CD4-positive, alpha-beta T cell (primary cell): ENCODE measurements at regions not wholly inside any gene's neighbourhood (a gene's known extent, or its start where the extent isn't known, plus 50 kb on each side); places are given as distances from the start of the nearest gene placed in this dataset.

Source experiments
- ATAC-seq: fragments of 200-7000 bp; cut with Tn5 transposase; one replicate; pipeline ENCODE4 v1.10.0; 2022; ENCODE audit warnings: mild to moderate bottlenecking; ENCODE audit not compliant: poor library complexity
- CTCF ChIA-PET: fragments of 350-600 bp; sonication (Branson Sonifier 250); formaldehyde crosslinking; loops from one replicate; lab custom pipeline; 2021; ENCODE audit warnings: antibody characterized with exemption, inconsistent platforms; lab: Charles Lee
- POLR2A ChIA-PET: fragments of 350-600 bp; sonication (Branson Sonifier 250); formaldehyde crosslinking; loops from one replicate; lab custom pipeline; 2021; ENCODE audit warnings: antibody characterized with exemption, inconsistent platforms; lab: Charles Lee
- DNase-seq, 14 experiments: peaks; one replicate each; pipeline ENCODE4 v3.0.0-alpha.2; 2013 to 2020; ENCODE audit warnings: mixed read lengths in 2 of 14
- H3K27ac ChIP-seq, 2 donors: one replicate each; pipeline versions ENCODE4 v1.5.1 to v1.7.0; 2013; ENCODE audit warnings: low read length in 2 of 2, low read depth in 1 of 2, mild to moderate bottlenecking in 1 of 2
- H3K27me3 ChIP-seq, 2 experiments: 1 replicate in 1 of 2; 2 replicates in 1 of 2; pipeline versions ENCODE4 v1.6.1 to v1.7.0; 2013; ENCODE audit warnings: low read length in 2 of 2, control low read depth in 1 of 2, mild to moderate bottlenecking in 1 of 2, moderate library complexity in 1 of 2; ENCODE audit not compliant: insufficient read depth in 2 of 2, control insufficient read depth in 1 of 2
- H3K36me3 ChIP-seq: one replicate; pipeline ENCODE4 v1.6.1; 2013; ENCODE audit warnings: low read length, control low read depth; ENCODE audit not compliant: insufficient read depth
- H3K4me1 ChIP-seq: one replicate; pipeline ENCODE4 v1.6.1; 2013; ENCODE audit warnings: low read length, control low read depth; ENCODE audit not compliant: insufficient read depth
- H3K4me3 ChIP-seq: one replicate; pipeline ENCODE4 v1.5.1; 2013; ENCODE audit warnings: mild to moderate bottlenecking, low read length, moderate library complexity
- H3K9me3 ChIP-seq, 2 experiments: 1 replicate in 1 of 2; 2 replicates in 1 of 2; pipeline versions ENCODE4 v1.6.1 to v1.7.0; 2013; ENCODE audit warnings: low read length in 2 of 2, mild to moderate bottlenecking in 2 of 2, control low read depth in 1 of 2, moderate library complexity in 1 of 2; ENCODE audit not compliant: control insufficient read depth in 1 of 2, insufficient read depth in 1 of 2
- H3K27ac Mint-ChIP-seq: one replicate; pipeline ENCODE4 v1.8.0; 2020; ENCODE audit warnings: mixed read lengths
- H3K27me3 Mint-ChIP-seq: one replicate; pipeline ENCODE4 v1.8.0; 2021; ENCODE audit warnings: mixed read lengths
- H3K36me3 Mint-ChIP-seq: one replicate; pipeline ENCODE4 v1.8.0; 2021; ENCODE audit warnings: low read depth, mixed read lengths
- H3K4me1 Mint-ChIP-seq: one replicate; pipeline ENCODE4 v1.8.0; 2021; ENCODE audit warnings: low read depth, mixed read lengths
- H3K4me3 Mint-ChIP-seq: one replicate; pipeline ENCODE4 v1.8.0; 2020; ENCODE audit warnings: mild to moderate bottlenecking, mixed read lengths
- H3K9me3 Mint-ChIP-seq: one replicate; pipeline ENCODE4 v1.8.0; 2020; ENCODE audit warnings: mixed read lengths
- CTCF ChIP-seq: fragments of 200-600 bp; IDR thresholded peaks from one replicate; pipeline ENCODE4 v1.8.0; 2022; ENCODE audit warnings: antibody characterized with exemption, mild to moderate bottlenecking
- intact Hi-C, 2 experiments: fragments of 100-400 bp; cut with DNase I in 1 of 2; cut with micrococcal nuclease in 1 of 2; formaldehyde crosslinking; loops; one replicate each; pipeline versions ENCODE4 v1.15.1 to v1.9.0; 2023 to 2025; cut with DNase I, micrococcal nuclease

DNA sequence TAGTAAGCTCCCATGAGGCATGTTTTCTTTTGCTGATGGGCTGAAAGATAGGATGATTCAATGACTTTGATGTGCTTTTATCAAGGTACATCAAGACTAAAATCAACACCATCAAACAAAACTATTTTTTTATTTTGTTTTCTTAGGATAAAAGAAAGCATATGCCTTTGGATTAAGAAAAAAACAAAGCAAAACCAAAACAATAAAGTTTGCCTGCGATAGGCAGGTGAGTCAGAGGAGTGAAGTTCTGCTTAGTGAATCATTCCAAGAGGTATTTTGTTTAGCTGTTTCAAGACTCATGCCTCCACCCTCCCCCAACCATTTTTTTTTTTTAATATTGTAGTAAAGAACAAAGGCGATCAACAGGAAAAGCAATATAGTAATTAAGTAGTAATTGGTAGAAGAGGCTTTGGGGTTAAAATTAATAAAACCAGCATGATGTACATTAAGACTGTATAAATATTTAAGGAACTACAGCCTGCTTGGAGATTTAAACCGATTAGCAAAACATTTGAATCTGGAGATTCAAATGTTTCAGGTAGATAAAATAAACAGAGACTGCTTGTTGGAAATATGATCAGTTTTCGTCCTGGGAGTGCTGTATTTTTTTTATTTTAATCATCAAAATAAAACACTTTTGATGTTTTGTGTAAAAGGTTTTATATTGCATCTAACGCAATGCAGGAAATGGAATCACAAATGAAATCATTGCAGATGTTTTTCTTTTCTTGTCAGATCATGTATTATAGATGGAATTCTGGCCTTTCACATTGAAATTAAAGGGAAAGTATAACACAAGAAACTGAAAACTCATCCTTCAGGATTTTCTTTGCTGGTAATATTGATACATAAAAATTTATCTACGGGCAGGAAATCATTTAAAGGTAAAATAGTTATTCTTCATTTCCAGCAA lies 482.3 kb upstream of the MANEA start:
- Histone ChIP-seq H3K27ac (no peak overlapping the region), H3K27me3 (no peaks in the 10 kb centered on the region), H3K9me3 (no peaks in the 10 kb centered on the region), H3K4me1 (no peaks in the 10 kb centered on the region), H3K4me3 (no peak overlapping the region), H3K36me3 (no peaks in the 10 kb centered on the region)
- intact Hi-C loops, result no loop called here
- no peaks in the 10 kb centered on the region for H3K9me3 Mint-ChIP-seq
- ChIA-PET POLR2A (no interaction called here), CTCF (no interaction called here)
- no peaks in the 10 kb centered on the region for H3K36me3 Mint-ChIP-seq
- no peak for TF ChIP-seq CTCF
- no peaks in the 10 kb centered on the region for H3K4me1 Mint-ChIP-seq
- no peak overlapping the region for H3K4me3 Mint-ChIP-seq
- no peak for ATAC-seq
- H3K27me3 Mint-ChIP-seq, result no peaks in the 10 kb centered on the region
- H3K27ac Mint-ChIP-seq, result no peak overlapping the region
- no peak for DNase-seq

DNA sequence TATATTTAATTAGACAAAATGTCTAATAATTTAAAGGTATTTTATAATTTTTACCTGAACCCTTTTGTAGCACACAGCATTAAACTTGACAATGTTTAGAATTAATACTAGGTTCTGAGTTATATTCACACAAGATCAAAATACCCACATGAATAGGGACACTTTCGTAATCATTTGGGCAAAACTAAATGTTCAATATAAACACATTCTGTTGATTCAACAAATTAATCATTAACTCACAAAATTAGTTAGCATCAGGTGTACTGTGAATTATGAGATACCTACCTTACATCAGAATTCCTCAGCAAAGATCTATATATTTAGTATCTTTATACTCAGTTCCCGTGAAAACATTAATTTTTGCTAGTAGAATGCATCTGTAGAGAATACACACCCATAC lies 481.5 kb upstream of the MANEA start:
- no peak for ATAC-seq
- Mint-ChIP-seq H3K4me3 (no peak overlapping the region), H3K9me3 (no peaks in the 10 kb centered on the region), H3K27me3 (no peaks in the 10 kb centered on the region), H3K27ac (no peak overlapping the region), H3K4me1 (no peaks in the 10 kb centered on the region), H3K36me3 (no peaks in the 10 kb centered on the region)
- no peaks in the 10 kb centered on the region for H3K4me1 ChIP-seq
- POLR2A ChIA-PET, result no interaction called here
- no peak overlapping the region for H3K27ac ChIP-seq
- no peak overlapping the region for H3K4me3 ChIP-seq
- H3K36me3 ChIP-seq, result no peaks in the 10 kb centered on the region
- TF ChIP-seq CTCF, result no peak
- CTCF ChIA-PET, result no interaction called here
- no peak for DNase-seq
- no peaks in the 10 kb centered on the region for H3K27me3 ChIP-seq
- intact Hi-C loops, result no loop called here
- no peaks in the 10 kb centered on the region for H3K9me3 ChIP-seq

GRCh38 chr6:95099410-95099809 lies 477.9 kb upstream of the MANEA start:
- ATAC-seq (no peak), DNase-seq (no peak)
- Histone ChIP-seq H3K9me3 (no peaks in the 10 kb centered on the region), H3K27me3 (no peaks in the 10 kb centered on the region), H3K36me3 (no peaks in the 10 kb centered on the region), H3K4me1 (no peaks in the 10 kb centered on the region), H3K27ac (no peak overlapping the region), H3K4me3 (no peak overlapping the region)
- no peak for TF ChIP-seq CTCF
- Mint-ChIP-seq H3K27me3 (no peaks in the 10 kb centered on the region), H3K4me3 (no peak overlapping the region), H3K9me3 (peaks cover 2% of the 10 kb centered on the region), H3K4me1 (no peaks in the 10 kb centered on the region), H3K36me3 (no peaks in the 10 kb centered on the region), H3K27ac (no peak overlapping the region)
- POLR2A ChIA-PET, result no interaction called here
- intact Hi-C loops, result no loop called here
- CTCF ChIA-PET, result no interaction called here
